ENCODE measurements at regions not wholly inside any gene's neighbourhood (a gene's known extent, or its start where the extent isn't known, plus 50 kb on each side); places are given as distances from the start of the nearest gene placed in this dataset.

DNA sequence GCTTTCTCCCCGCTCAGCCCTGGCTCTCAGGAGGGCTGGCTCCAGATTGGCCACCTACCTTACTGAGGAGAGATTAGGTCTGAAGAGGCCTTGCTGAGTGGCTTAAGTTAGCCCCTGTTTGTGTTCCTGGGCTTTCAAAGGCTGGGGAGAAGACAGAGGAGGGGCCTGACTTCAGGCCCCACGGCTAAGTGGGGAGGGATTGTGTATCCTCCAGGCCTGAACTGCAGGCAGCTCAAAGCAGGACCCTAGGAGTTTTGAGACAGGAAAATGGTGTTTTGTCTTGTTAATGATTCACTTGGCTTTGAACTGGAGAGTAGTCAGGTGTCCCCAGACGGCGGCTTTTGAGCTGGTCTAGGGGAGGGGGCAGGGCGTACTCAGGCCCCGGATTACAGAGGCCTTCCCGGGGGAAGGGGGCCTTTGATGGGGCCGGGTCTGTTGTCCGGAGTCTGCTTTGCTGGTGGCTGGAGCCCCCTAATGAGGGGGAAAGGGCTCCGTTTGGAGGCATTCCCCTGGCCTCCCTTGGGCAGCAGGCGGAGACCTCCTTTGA lies 162.0 kb upstream of the SMIM23 start:
- H3K36me3 ChIP-seq (ENCODE audit: insufficient read depth, low read length): no peaks in the 10 kb centered on the region
- no peaks in the 10 kb centered on the region for H3F3A ChIP-seq (ENCODE audit: insufficient read depth, low read length, poor library complexity, severe bottlenecking)
- TF ChIP-seq EZH2 (IDR thresholded peaks at IDR 0.05; ENCODE audit: borderline replicate concordance, insufficient read depth, low read length, poor library complexity, severe bottlenecking) (no peak), RAD21 (conservative IDR thresholded peaks at IDR 0.05) (no peak), TAF1 (IDR thresholded peaks at IDR 0.05; ENCODE audit: low read depth) (no peak), EP300 (conservative IDR thresholded peaks at IDR 0.05; ENCODE audit: poor library complexity, severe bottlenecking) (no peak)
- TF ChIP-seq, protein P1, sequence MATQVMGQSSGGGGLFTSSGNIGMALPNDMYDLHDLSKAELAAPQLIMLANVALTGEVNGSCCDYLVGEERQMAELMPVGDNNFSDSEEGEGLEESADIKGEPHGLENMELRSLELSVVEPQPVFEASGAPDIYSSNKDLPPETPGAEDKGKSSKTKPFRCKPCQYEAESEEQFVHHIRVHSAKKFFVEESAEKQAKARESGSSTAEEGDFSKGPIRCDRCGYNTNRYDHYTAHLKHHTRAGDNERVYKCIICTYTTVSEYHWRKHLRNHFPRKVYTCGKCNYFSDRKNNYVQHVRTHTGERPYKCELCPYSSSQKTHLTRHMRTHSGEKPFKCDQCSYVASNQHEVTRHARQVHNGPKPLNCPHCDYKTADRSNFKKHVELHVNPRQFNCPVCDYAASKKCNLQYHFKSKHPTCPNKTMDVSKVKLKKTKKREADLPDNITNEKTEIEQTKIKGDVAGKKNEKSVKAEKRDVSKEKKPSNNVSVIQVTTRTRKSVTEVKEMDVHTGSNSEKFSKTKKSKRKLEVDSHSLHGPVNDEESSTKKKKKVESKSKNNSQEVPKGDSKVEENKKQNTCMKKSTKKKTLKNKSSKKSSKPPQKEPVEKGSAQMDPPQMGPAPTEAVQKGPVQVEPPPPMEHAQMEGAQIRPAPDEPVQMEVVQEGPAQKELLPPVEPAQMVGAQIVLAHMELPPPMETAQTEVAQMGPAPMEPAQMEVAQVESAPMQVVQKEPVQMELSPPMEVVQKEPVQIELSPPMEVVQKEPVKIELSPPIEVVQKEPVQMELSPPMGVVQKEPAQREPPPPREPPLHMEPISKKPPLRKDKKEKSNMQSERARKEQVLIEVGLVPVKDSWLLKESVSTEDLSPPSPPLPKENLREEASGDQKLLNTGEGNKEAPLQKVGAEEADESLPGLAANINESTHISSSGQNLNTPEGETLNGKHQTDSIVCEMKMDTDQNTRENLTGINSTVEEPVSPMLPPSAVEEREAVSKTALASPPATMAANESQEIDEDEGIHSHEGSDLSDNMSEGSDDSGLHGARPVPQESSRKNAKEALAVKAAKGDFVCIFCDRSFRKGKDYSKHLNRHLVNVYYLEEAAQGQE (IDR thresholded peaks at IDR 0.05; ENCODE audit: borderline replicate concordance): no peak
- no peak overlapping the region for H3K4me2 ChIP-seq (ENCODE audit: low read length)
- H2AFZ ChIP-seq (ENCODE audit: low read depth, low read length): no peak overlapping the region
- H3K27me3 ChIP-seq (ENCODE audit: insufficient read depth, low read depth, low read length): peaks cover 52% of the 10 kb centered on the region
- H3K79me2 ChIP-seq (replicated peaks; ENCODE audit: insufficient read depth, low read length): no peaks in the 10 kb centered on the region
- H3K9me2 ChIP-seq (ENCODE audit: insufficient read depth, low read length): no peaks in the 10 kb centered on the region
- no peaks in the 10 kb centered on the region for H4K20me1 ChIP-seq (ENCODE audit: insufficient read depth)
- H3K4me3 ChIP-seq (ENCODE audit: low read length): no peak overlapping the region
- H3K9me3 ChIP-seq (ENCODE audit: low read length): no peaks in the 10 kb centered on the region
- no peak overlapping the region for H3K27ac ChIP-seq (ENCODE audit: low read length)
- no peak overlapping the region for H3K9ac ChIP-seq (ENCODE audit: low read length)

DNA sequence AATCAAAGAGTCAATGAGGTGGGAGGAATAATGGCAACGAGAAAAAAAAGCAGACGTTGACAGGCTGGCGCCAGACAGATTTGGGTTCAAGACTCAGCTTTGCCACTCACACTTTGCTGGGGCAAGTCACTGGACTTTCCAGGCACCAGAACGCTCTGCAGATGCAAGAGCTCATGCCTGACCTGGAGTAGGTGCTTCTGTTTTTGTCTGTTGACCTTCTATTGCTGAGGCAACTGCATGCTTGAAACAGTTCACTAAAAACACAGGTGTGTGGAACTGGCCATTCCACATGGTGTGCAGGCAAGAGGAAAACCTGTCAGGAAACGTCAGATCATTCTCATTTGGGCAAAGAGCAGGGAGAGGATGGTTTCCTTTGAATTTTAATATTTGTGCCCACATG lies 161.2 kb upstream of the SMIM23 start:
- peaks cover 60% of the 10 kb centered on the region for H3K27me3 ChIP-seq (ENCODE audit: insufficient read depth, low read depth, low read length)
- no peaks in the 10 kb centered on the region for H3K79me2 ChIP-seq (replicated peaks; ENCODE audit: insufficient read depth, low read length)
- TF ChIP-seq, protein P2, sequence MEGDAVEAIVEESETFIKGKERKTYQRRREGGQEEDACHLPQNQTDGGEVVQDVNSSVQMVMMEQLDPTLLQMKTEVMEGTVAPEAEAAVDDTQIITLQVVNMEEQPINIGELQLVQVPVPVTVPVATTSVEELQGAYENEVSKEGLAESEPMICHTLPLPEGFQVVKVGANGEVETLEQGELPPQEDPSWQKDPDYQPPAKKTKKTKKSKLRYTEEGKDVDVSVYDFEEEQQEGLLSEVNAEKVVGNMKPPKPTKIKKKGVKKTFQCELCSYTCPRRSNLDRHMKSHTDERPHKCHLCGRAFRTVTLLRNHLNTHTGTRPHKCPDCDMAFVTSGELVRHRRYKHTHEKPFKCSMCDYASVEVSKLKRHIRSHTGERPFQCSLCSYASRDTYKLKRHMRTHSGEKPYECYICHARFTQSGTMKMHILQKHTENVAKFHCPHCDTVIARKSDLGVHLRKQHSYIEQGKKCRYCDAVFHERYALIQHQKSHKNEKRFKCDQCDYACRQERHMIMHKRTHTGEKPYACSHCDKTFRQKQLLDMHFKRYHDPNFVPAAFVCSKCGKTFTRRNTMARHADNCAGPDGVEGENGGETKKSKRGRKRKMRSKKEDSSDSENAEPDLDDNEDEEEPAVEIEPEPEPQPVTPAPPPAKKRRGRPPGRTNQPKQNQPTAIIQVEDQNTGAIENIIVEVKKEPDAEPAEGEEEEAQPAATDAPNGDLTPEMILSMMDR (IDR thresholded peaks at IDR 0.05; ENCODE audit: poor library complexity, severe bottlenecking): no peak
- TF ChIP-seq MXI1 (conservative IDR thresholded peaks at IDR 0.05; ENCODE audit: poor library complexity, severe bottlenecking): no peak
- TF ChIP-seq TAF1 (IDR thresholded peaks at IDR 0.05; ENCODE audit: low read depth): no peak
- TF ChIP-seq EZH2 (IDR thresholded peaks at IDR 0.05; ENCODE audit: borderline replicate concordance, insufficient read depth, low read length, poor library complexity, severe bottlenecking): no peak
- TF ChIP-seq EP300 (conservative IDR thresholded peaks at IDR 0.05; ENCODE audit: poor library complexity, severe bottlenecking): no peak
- no peak for TF ChIP-seq POLR2AphosphoS5 (IDR thresholded peaks at IDR 0.05)
- TF ChIP-seq RAD21 (conservative IDR thresholded peaks at IDR 0.05): no peak
- no peak for TF ChIP-seq SMC3 (conservative IDR thresholded peaks at IDR 0.05; ENCODE audit: poor library complexity)
- TF ChIP-seq, protein P1 (IDR thresholded peaks at IDR 0.05; ENCODE audit: borderline replicate concordance): no peak
- H4K20me1 ChIP-seq (ENCODE audit: insufficient read depth): no peaks in the 10 kb centered on the region
- no peaks in the 10 kb centered on the region for H3K9me3 ChIP-seq (ENCODE audit: low read length)
- H2AFZ ChIP-seq (ENCODE audit: low read depth, low read length): no peak overlapping the region
- no peak overlapping the region for H3K4me3 ChIP-seq (ENCODE audit: low read length)
- no peak overlapping the region for H3K27ac ChIP-seq (ENCODE audit: low read length)
- H3K36me3 ChIP-seq (ENCODE audit: insufficient read depth, low read length): no peaks in the 10 kb centered on the region
- H3K9me2 ChIP-seq (ENCODE audit: insufficient read depth, low read length): no peaks in the 10 kb centered on the region
- no peak overlapping the region for H3K4me2 ChIP-seq (ENCODE audit: low read length)
- no peak overlapping the region for H3K9ac ChIP-seq (ENCODE audit: low read length)
- H3F3A ChIP-seq (ENCODE audit: insufficient read depth, low read length, poor library complexity, severe bottlenecking): no peaks in the 10 kb centered on the region

Data from neural cell (in vitro differentiated cells).